Astrocyte of the hippocampus (primary cell): ENCODE measurements at regions not wholly inside any gene's neighbourhood (a gene's known extent, or its start where the extent isn't known, plus 50 kb on each side); places are given as distances from the start of the nearest gene placed in this dataset.
"Not testable (repeated sequence)": the region's sequence is repeated elsewhere in the genome, so short reads cannot be mapped to it uniquely, and the experiment has no call there.

Experiments used
- DNase-seq: peaks from one replicate; pipeline ENCODE4 v3.0.0; 2011; ENCODE audit warnings: low read depth, low spot score

GRCh38 chr5:16392718-16393117 lies 72.9 kb downstream of the ZNF622 start:
- no peak for DNase-seq

- DNase-seq: no peak
These were observed 73.5 kb downstream of the ZNF622 start for GRCh38 chr5:16391858-16392649.

- no peak for DNase-seq
These were observed 74.8 kb downstream of the ZNF622 start for GRCh38 chr5:16390825-16391224.

GRCh38 chr5:16385516-16386090 lies 80.0 kb downstream of the ZNF622 start:
- no peak for DNase-seq

GRCh38 chr5:16384804-16385203 lies 80.8 kb downstream of the ZNF622 start:
- DNase-seq: no peak

GRCh38 chr5:16384222-16384621 lies 81.4 kb downstream of the ZNF622 start:
- DNase-seq: no peak

GRCh38 chr5:16383544-16384052 lies 82.0 kb downstream of the ZNF622 start:
- no peak for DNase-seq

- no peak for DNase-seq
These were observed 83.6 kb downstream of the ZNF622 start for GRCh38 chr5:16382047-16382446.

GRCh38 chr5:16378762-16379161 lies 86.8 kb downstream of the ZNF622 start:
- no peak for DNase-seq

GRCh38 chr5:16372493-16372892 lies 93.1 kb downstream of the ZNF622 start:
- DNase-seq: no peak

GRCh38 chr5:16366491-16366890 lies 99.1 kb downstream of the ZNF622 start:
- DNase-seq: no peak

- no peak for DNase-seq
These were observed 100.7 kb downstream of the ZNF622 start for GRCh38 chr5:16364910-16365309.

GRCh38 chr5:16353439-16353838 lies 112.2 kb downstream of the ZNF622 start:
- not testable (repeated sequence) for DNase-seq

- DNase-seq: peak; percentile 55
These were observed 114.8 kb downstream of the ZNF622 start for GRCh38 chr5:16350816-16351215.

- DNase-seq: no peak
These were observed 119.2 kb downstream of the ZNF622 start for GRCh38 chr5:16346380-16346779.

GRCh38 chr5:16345454-16345853 lies 120.1 kb downstream of the ZNF622 start:
- DNase-seq: no peak

GRCh38 chr5:16326137-16326536 lies 139.5 kb downstream of the ZNF622 start:
- no peak for DNase-seq

GRCh38 chr5:16321284-16321683 lies 141.7 kb upstream of the MARCHF11 start:
- DNase-seq: no peak

- no peak for DNase-seq
These were observed 135.9 kb upstream of the MARCHF11 start for GRCh38 chr5:16315501-16315900.

- no peak for DNase-seq
These were observed 134.2 kb upstream of the MARCHF11 start for GRCh38 chr5:16313761-16314160.

GRCh38 chr5:16312785-16313184 lies 133.2 kb upstream of the MARCHF11 start:
- no peak for DNase-seq

GRCh38 chr5:16311666-16312065 lies 132.1 kb upstream of the MARCHF11 start:
- no peak for DNase-seq

GRCh38 chr5:16306812-16307211 lies 127.2 kb upstream of the MARCHF11 start:
- no peak for DNase-seq
